AG04450 (cell line): ENCODE measurements at regions not wholly inside any gene's neighbourhood (a gene's known extent, or its start where the extent isn't known, plus 50 kb on each side); places are given as distances from the start of the nearest gene placed in this dataset.

ENCODE experiments used
- CTCF ChIA-PET: fragments of 300-600, 350-600 bp; formaldehyde crosslinking; extraction: SDS; loops from one replicate; lab custom pipeline; 2022; ENCODE audit warnings: antibody characterized with exemption, inconsistent platforms; lab: Charles Lee
- POLR2A ChIA-PET: fragments of 350-600 bp; formaldehyde crosslinking; extraction: SDS; loops from one replicate; lab custom pipeline; 2021; ENCODE audit warnings: antibody characterized with exemption, inconsistent platforms; lab: Yijun Ruan, JAX
- DNase-seq: peaks from one replicate; pipeline ENCODE4 v3.0.0-alpha.2; 2011; ENCODE audit warnings: low read depth, low spot score
- H3K27ac ChIP-seq: one replicate; pipeline ENCODE4 v1.5.1; 2012; ENCODE audit warnings: low read depth, low read length, control low read depth
- H3K27me3 ChIP-seq: one replicate; pipeline ENCODE4 v1.6.0; 2012; ENCODE audit warnings: low read length; ENCODE audit not compliant: control insufficient read depth, insufficient read depth
- H3K4me3 ChIP-seq: 2 replicates; pipeline ENCODE4 v1.5.1; 2011; ENCODE audit warnings: mild to moderate bottlenecking, low read depth, low read length, control low read depth
- H3K9me3 ChIP-seq: 2 replicates; pipeline ENCODE4 v1.5.1; 2012; ENCODE audit warnings: low read length; ENCODE audit not compliant: control insufficient read depth, insufficient read depth
- CTCF ChIP-seq: IDR thresholded peaks from 2 replicates; pipeline ENCODE4 v1.5.1; 2011; ENCODE audit warnings: low read depth, low read length, control low read depth, inconsistent platforms

DNA sequence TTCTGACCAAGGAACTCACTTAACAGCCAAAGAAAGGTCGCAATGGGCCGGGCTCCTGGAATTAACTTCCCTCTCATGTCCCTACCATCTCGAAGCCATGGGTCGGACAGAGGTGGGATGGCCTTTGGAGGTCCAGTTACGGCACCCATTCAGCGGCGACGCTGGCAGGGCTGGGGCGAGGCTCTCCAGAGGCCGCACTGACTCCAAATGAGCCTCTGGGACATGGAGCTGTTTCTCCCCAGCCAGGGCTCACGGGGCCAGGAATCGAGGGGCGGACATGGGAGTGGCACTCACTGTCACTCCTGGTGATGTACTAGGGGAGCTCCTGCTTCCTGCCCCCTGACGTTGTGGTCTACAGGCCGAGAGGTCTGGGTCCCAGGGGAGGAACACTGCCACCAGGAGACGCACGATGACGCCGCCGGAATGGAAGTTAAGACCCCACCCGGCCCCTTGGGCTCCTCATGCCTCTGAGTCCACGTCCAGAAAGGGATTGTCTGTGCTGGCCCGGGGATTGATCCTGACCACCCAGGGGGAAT, 60.7 kb upstream of the METRNL start:
- TF ChIP-seq CTCF: no peak
- H3K4me3 ChIP-seq: no peak overlapping the region
- CTCF ChIA-PET: no interaction called here
- POLR2A ChIA-PET: no interaction called here
- H3K27ac ChIP-seq: no peak overlapping the region
- peaks cover 14% of the 10 kb centered on the region; the same call in 1 of the 2 replicates for H3K9me3 ChIP-seq
- no peaks in the 10 kb centered on the region for H3K27me3 ChIP-seq
- no peak for DNase-seq

DNA sequence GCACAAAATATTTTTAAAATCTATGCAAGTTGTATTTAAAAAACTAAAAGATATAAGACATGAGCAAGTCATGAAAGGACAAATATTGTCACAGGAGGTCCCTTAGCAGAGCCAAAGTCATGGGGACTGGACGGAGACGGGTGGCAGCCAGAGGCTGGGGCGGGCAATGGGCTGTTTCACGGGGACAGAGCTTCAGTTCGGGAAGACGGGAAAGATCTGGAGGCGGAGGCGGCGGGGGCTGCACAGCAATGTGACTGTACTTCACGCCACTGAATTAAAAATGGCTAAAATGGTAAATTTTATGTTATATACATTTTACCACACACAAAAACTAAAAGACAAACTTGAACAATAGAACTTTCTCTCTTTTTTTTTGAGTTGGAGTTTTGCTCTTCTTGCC, 60.0 kb upstream of the METRNL start:
- Histone ChIP-seq H3K27ac (no peak overlapping the region), H3K9me3 (peaks cover 14% of the 10 kb centered on the region; the same call in 1 of the 2 replicates), H3K27me3 (no peaks in the 10 kb centered on the region), H3K4me3 (no peak overlapping the region)
- POLR2A ChIA-PET: no interaction called here
- TF ChIP-seq CTCF: no peak
- no peak for DNase-seq
- CTCF ChIA-PET: no interaction called here

GRCh38 chr17:83024218-83024971, 55.0 kb upstream of the METRNL start:
- H3K4me3 ChIP-seq: no peak overlapping the region
- CTCF ChIA-PET: no interaction called here
- TF ChIP-seq CTCF: no peak
- no peak overlapping the region for H3K27ac ChIP-seq
- peaks cover 5% of the 10 kb centered on the region; the same call in 1 of the 2 replicates for H3K9me3 ChIP-seq
- POLR2A ChIA-PET: no interaction called here
- H3K27me3 ChIP-seq: no peaks in the 10 kb centered on the region
- no peak for DNase-seq

GRCh38 chr17:83025636-83026280, 53.7 kb upstream of the METRNL start:
- H3K27me3 ChIP-seq: no peaks in the 10 kb centered on the region
- POLR2A ChIA-PET: no interaction called here
- CTCF ChIA-PET: no interaction called here

More at GRCh38 chr17:83025636-83026280, 53.7 kb upstream of the METRNL start:
- TF ChIP-seq CTCF: no peak
- Histone ChIP-seq H3K4me3 (no peak overlapping the region), H3K27ac (no peak overlapping the region), H3K9me3 (peaks cover 8% of the 10 kb centered on the region; the same call in 1 of the 2 replicates)
- DNase-seq: no peak
